ENCODE measurements at regions not wholly inside any gene's neighbourhood (a gene's known extent, or its start where the extent isn't known, plus 50 kb on each side); places are given as distances from the start of the nearest gene placed in this dataset.

DNA sequence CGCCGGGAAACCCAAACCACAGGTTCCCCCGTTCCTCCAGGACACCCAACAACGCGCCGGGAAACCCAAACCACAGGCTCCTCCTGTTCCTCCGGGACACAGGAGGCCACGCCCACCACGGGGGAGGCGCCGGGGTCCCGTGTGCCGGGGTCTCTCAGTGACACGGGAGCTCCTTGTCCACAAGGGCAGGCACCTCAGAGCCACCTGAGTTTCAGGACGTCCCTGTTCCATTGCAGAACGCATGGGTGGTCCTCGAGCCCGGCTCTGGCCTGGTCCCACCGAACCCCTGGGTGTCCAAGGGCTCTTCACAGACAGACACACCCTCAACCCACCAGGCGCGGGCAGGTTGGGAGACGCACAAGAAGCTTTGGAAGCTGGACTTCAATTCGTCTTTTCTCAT is 57.6 kb upstream of the ADGRA1 start:
- Mint-ChIP-seq H3K27ac (no peak overlapping the region), H3K36me3 (ENCODE audit: insufficient read depth in 1 of 3, low read depth in 3 of 3) (no peaks in the 10 kb centered on the region), H3K4me1 (peaks cover 22 to 30% of the 10 kb centered on the region in 2 experiments), H3K4me3 (no peak overlapping the region), H3K9me3 (no peaks in the 10 kb centered on the region), H3K27me3 (ENCODE audit: low read depth) (peaks cover 57% of the 10 kb centered on the region)
- Histone ChIP-seq H2AK5ac (ENCODE audit: insufficient read length, low read length) (no peak overlapping the region), H2BK20ac (ENCODE audit: low read depth, low read length, poor library complexity, severe bottlenecking) (no peak overlapping the region), H2BK12ac (ENCODE audit: insufficient read length, low read depth, low read length) (no peak overlapping the region), H4K8ac (replicated peaks; ENCODE audit: insufficient read length, low read depth, low read length) (no peak overlapping the region), H2BK120ac (ENCODE audit: low read depth, low read length, poor library complexity, severe bottlenecking) (no peak overlapping the region), H3K56ac (ENCODE audit: insufficient read length, low read depth, low read length) (no peak overlapping the region), H3T11ph (ENCODE audit: low read length) (no peak overlapping the region), H2BK15ac (ENCODE audit: low read depth, low read length) (no peak overlapping the region), H3K79me2 (ENCODE audit: insufficient read depth, low read length) (no peaks in the 10 kb centered on the region), H4K20me1 (ENCODE audit: control insufficient read depth, insufficient read depth, insufficient read length) (no peaks in the 10 kb centered on the region), H4K91ac (ENCODE audit: insufficient read length, low read depth, low read length) (no peak overlapping the region), H3K23ac (ENCODE audit: insufficient read length, low read depth, low read length) (no peak overlapping the region), H3K18ac (ENCODE audit: insufficient read length, low read depth, low read length) (no peak overlapping the region), H2BK5ac (ENCODE audit: insufficient read length, low read length) (no peak overlapping the region), H3K79me1 (ENCODE audit: insufficient read depth, low read depth, low read length, poor library complexity, severe bottlenecking) (no peaks in the 10 kb centered on the region), H4K5ac (ENCODE audit: insufficient read length, low read depth, low read length) (no peak overlapping the region), H3K9ac (ENCODE audit: extremely low read depth, insufficient read length, low read length) (no peak overlapping the region), H2AFZ (ENCODE audit: low read length) (no peak overlapping the region), H3K4me2 (ENCODE audit: insufficient read depth, insufficient read length, low read length) (no peak overlapping the region), H3K27ac (ENCODE audit: insufficient read length, low read depth, low read length) (no peak overlapping the region), H3K4me1 (ENCODE audit: insufficient read depth, low read length) (no peaks in the 10 kb centered on the region), H3K27me3 (ENCODE audit: insufficient read depth, low read length) (no peaks in the 10 kb centered on the region), H3K4ac (ENCODE audit: low read depth, low read length) (no peak overlapping the region), H3K9me3 (ENCODE audit: control insufficient read depth, low read depth, low read length) (no peaks in the 10 kb centered on the region), H3K23me2 (ENCODE audit: insufficient read length, low read depth, low read length, poor library complexity, severe bottlenecking) (no peaks in the 10 kb centered on the region), H3K14ac (ENCODE audit: insufficient read depth, low read length) (no peak overlapping the region)
- WGBS (ENCODE audit: extremely low coverage, insufficient read length, low lambda C conversion rate), result no CpG with 5 or more reads among the region's 23 CpGs
- DNase-seq, result no peak
- TF ChIP-seq CTCF (conservative IDR thresholded peaks at IDR 0.05), result no peak

Measured in H9 (cell line).